Germinal center (tissue), 1 donor: ENCODE measurements at regions not wholly inside any gene's neighbourhood (a gene's known extent, or its start where the extent isn't known, plus 50 kb on each side); places are given as distances from the start of the nearest gene placed in this dataset.

Experiments used
- DNase-seq: peaks from one replicate; pipeline ENCODE4 v3.0.0; 2012; ENCODE audit warnings: mixed read lengths, low spot score

- no peak for DNase-seq
Observed at GRCh38 chr16:65668064-65668595, 546.3 kb upstream of the CDH11 start.

- no peak for DNase-seq
Observed at GRCh38 chr16:65667011-65667578, 545.2 kb upstream of the CDH11 start.

DNA sequence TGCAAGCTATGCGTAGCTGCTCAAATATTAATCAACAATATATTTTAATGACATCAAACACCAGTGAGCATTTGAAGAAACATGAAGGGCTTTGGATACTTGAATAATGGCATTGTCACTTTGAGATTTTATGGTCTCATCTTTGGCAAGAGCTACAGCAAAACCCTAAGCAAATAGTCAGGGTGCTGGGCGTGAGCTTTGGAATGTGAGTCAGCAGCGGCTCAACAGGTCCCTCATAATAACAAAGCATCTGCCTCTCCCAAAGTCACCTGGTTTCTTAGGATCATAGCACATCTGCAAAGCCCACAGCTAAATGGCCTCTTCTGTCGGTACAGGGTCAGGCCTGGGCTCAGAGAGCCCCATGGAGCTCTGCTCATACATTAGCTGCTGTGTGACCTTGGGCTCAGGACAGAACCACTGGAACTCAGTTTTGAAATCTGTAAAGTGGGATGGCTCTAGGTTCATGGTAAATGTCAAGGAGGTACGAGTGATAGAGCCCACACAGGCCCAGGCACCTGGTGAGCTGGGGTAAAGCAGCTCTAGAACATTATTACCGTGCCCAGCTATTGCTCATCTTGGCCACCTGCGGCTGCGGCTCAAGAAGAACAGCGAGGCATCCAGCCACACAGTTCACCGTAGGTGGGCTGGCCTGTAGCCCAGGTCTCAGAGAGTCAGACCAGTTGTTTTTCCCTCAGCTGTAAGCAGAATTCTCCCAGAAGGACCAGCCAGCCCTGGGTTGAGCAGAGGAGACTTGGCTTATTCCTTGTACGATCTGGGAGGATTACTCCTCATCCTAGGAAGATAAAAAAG, 544.5 kb upstream of the CDH11 start:
- DNase-seq = no peak

DNA sequence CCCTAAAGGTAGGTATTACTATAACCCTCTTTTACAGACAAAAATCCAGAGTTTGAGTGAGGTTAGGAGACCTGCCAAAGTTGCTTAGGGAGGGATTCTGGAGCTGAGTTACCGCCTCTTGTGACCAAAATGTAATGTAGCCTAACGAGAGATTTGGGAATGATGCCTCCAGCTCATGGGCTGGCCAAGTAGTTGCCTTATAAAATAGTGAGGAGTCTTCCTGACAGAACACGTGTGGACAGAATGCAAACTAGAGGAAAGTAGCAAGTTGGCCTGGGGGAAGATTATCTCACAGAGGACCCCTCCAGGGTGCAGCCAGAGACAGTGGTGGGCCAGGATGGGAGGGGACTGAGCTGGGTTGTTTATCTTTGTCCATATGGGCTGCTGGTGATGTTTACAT, 543.7 kb upstream of the CDH11 start:
- no peak for DNase-seq

DNA sequence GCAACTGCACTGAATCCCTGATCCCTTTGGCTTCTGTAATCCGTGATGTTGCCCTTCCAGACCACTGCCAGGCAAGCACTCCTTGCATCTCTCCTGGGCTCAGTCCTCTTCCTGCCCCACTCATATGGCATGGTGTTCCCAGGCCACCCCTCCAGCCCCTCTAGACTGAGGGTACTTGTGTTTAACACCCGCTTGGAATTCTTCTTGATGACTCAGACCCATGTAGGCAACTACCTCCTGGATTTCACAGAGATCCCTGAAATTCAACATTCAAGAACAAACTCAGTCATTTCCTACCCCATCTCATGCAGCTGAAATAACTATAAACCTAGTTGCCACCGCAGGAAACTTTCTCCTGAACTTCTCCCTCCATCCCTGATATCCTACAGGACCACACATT, 541.9 kb upstream of the CDH11 start:
- no peak for DNase-seq

DNA sequence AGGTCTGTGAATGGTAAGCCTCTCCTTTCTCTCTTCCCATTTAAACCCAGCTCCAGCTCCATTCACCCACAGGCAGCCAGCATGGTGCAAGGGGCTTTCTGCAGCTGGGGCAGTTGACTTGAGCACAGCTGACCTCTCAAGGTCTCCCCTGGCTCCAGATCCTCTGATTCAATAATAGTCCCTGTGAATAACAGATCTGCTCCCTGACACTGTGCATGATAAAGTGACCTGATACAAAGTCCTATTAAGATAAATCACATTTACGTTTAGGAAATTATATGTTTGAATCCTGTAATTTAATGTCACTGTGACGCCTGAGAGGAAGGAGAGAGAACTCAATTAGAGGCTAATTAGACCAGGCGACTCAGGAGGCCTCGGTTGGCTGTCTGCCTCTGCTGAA, 540.4 kb upstream of the CDH11 start:
- DNase-seq = no peak

- DNase-seq = no peak
Observed at GRCh38 chr16:65661558-65661957, 539.7 kb upstream of the CDH11 start.

DNA sequence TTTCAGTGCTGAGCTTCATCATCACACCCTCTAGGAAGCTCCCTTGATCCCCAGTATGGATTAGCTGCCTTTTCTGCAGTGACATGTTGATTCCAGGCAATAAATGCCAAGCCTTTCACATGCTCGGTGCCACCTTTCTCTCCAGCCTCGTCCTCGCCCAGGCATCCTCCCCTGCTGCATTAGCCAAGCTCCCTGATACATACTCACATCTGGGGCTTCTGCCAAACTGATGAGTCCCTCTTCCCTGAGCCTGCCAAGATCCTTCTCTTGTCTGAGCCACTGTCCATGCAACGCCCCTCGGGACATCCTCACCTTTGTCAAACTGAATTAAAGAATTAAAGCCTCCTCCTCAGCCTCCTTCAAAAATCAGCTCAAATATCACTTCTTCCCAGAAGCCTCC, 538.5 kb upstream of the CDH11 start:
- DNase-seq = no peak

DNA sequence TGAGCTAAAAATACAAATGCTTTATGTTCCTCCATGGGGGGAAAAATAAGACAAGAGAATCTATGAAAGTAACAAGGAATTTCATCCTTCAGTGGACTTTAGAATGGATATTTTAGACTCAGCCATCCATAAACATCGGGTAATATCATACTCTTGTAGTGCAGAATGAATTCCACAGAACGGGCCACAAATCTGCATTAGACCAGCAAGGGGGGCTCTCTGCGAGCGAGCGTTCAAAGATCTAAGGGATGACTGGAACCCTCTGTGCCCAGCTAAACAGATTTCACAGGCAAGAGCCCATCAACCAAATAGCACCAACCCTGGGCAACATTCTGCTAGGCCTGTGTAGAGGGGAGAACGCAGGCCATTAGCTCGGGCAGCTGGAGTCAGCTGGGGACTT, 537.9 kb upstream of the CDH11 start:
- no peak for DNase-seq

DNA sequence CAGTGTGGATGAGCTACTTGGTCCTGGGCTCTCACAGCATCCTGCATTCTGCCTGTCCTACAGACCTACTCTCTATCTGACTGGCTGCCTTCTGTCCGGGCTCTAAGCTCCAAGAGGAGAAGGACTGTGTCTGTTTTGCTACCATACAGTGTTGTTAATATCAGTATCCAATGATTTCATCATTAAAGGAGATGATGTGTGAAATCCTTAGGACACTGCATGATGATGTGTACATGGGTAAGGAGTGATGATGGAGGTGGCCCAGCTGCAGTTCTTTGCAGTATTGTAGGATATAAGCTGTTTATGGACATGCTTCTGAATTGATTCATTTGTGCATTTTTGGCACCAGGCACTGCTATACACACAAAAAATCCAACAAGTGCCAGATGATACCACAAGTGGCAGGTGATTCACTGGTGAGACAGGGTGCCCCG, 536.9 kb upstream of the CDH11 start:
- DNase-seq = no peak

DNA sequence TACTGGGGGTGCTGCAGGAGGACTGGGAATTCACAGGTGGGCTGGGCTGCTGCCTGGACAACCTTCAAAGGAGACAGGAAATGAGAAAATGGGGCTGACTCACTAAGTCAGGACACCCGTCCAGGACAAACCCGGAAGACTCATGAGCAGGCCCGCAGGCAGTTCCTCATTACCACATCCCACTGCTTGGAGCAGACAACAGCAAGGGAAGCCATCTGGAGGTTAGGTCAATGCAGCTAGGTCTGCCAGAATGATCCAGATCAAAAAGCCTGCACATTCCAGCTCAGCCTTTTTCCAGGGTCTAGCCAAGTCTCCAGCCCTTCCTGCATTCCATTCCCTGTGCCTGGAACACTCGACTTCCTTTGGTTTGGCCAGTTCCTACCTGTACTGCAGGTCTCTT, 536.5 kb upstream of the CDH11 start:
- DNase-seq = no peak

DNA sequence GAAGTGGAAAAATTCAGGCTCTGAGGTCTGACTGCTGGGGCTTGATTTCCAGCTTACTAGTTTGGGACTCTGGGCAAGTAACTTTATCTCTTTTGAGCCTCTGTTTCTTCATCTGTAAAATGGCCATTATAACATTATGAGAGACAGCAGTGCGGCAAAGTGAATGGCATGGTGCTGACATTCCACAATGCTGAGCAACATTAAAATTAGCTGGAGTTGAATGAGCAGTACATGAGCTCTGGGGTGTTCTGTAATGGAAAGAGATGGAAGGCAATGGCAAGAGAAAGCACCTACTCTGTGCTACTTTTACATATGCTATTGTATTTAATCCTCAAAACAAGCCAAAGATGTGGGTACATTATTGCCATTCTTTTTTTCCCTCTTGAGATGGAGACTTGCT, 535.7 kb upstream of the CDH11 start:
- no peak for DNase-seq

- no peak for DNase-seq
Observed at GRCh38 chr16:65657071-65657494, 535.2 kb upstream of the CDH11 start.

DNA sequence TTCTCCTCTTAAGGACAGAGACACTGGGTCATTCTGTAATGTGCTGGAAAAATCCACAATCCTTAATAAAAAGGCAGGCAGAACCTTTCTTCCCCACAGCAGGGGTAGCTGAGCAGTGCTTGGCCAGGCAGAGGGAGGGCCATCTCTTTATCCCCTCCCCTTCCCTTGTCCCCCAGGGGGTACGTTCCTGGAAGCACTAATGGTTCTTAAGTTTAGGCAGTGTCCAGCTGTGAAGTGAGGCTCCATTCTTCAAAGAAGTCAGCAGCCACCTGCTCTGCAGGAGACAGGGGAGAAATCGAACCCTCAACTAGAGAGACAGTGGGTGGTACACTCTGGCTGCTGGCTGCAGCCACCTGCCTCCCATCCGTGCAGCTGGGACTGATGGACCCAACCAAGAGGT, 533.9 kb upstream of the CDH11 start:
- DNase-seq = no peak

- DNase-seq = no peak
Observed at GRCh38 chr16:65648101-65648500, 526.2 kb upstream of the CDH11 start.

DNA sequence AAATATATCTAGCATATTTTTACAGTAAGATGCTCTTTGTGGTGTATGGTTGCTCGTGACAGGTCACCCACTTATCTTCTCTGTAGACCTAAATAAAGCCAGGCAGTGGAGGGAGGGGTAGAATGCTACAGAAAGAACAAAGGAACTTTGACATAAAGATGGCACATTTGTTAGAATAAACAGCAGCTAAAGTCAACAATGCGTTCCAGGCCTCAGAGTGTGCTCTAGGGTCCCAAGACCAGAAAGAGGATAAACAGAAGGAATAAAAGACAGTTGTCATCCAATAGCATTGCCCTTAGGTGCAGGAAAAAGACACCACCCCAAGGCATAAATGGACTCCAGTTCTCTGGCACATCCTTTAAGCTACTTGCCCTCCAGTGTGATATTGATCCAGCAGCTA, 523.0 kb upstream of the CDH11 start:
- DNase-seq = no peak

DNA sequence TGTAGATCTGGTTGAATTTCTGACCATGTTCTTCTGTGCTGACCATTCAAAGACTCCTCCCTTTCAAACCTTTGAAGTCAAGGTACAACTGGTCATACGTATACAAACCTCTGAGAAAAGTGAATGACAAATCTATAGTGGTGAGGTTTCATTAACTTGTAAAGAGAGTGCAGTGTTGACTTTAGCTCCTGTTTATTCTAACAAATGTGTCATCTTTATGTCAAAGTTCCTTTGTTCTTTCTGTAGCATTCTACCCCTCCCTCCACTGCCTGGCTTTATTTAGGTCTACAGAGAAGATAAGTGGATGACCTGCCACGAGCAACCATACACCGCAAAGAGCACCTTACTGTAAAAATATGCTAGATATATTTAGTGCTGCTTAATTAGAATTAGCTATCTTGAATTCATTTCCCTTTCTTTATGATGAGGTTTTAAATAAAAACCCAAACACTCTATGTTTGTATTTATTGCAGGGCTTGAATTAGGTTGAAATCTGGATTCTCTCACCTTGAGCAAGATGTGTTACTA, 520.0 kb upstream of the CDH11 start:
- no peak for DNase-seq

GRCh38 chr16:65641049-65641761, 519.3 kb upstream of the CDH11 start:
- DNase-seq = no peak

DNA sequence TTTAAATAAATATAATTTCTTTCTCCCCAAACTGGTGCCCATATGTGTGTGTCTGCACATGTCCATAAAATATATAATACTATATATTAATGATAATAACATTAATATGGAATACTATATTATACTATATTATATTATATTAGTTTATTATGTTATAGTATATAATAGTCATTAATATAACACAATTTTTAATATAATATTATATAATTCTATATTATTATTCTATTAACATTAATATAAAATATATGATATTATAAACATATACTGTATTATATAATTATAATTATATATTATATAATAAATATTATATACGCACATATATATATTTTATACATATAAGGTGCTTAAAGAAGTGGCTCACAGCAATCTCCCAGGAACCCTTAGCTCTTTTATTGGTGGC, 513.0 kb upstream of the CDH11 start:
- DNase-seq = no peak

DNA sequence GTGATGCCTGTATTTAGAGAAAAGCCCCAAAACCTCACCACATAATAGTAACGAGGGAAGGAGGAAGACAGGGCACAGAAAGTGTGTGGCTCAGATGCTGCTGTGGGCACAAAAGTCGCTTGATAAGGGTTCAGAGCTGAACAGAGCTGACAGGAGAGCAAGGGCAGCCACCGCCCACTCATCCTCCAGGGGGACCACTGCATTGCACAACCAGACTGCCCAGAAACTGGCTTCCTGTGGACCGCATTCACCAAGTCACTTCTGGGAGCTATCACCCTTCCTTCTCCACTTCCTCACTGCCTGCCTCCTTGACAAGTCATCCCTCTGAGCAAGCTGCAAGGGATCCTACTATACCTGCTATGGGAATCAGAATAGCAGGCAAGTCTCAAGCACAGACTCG, 512.4 kb upstream of the CDH11 start:
- DNase-seq = no peak

DNA sequence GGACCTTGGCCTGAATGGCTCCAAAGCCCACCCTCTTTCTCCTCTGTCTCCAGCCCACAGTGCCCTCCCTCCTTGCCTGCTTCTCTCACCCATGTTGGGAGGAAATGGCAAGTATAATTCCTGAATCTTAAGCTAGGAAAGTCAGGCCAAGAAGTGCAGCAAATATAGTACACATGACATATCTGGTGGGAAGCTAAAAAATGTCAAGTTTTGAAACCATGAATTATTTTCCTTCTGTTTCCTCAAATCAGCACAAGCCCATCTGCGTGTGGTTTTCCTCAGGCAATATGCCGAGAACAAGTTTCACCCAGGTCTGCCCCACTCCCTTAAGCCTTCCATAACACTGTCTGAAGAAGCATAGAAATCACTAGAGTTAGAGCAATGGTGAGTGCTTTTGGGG, 502.8 kb upstream of the CDH11 start:
- DNase-seq = no peak

DNA sequence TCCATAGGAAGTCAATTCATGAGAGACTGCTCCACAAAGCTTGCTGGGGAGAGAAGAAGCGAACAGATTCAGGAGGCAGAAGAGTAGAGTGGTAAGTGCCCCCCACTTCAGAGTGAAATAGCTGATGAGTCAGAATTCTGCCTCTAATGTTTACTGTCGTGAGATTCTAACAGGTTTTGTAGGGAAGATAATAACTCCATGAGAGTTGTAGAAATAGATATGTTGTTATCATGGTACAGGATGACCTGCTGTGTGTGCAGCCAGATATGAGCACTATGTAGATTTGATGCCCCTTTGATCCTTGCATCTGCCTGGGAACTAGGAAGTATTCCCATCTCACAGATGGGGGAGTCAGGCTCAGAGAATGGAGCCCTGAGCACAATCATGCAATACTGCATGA, 502.4 kb upstream of the CDH11 start:
- DNase-seq = no peak

GRCh38 chr16:65622871-65623270, 501.0 kb upstream of the CDH11 start:
- DNase-seq = no peak
